Rectal smooth muscle tissue (tissue), 1 donor: ENCODE measurements at regions not wholly inside any gene's neighbourhood (a gene's known extent, or its start where the extent isn't known, plus 50 kb on each side); places are given as distances from the start of the nearest gene placed in this dataset.
"Not testable (repeated sequence)": the region's sequence is repeated elsewhere in the genome, so short reads cannot be mapped to it uniquely, and the experiment has no call there.

Experiments
- H3K27ac ChIP-seq: one replicate; pipeline ENCODE4 v1.7.0; 2013; ENCODE audit warnings: low read depth, low read length, inconsistent platforms
- H3K27me3 ChIP-seq: one replicate; pipeline ENCODE4 v1.7.0; 2013; ENCODE audit warnings: low read length; ENCODE audit not compliant: control insufficient read depth, insufficient read depth
- H3K36me3 ChIP-seq: one replicate; pipeline ENCODE4 v1.7.0; 2013; ENCODE audit warnings: low read length; ENCODE audit not compliant: control insufficient read depth, insufficient read depth
- H3K4me1 ChIP-seq: one replicate; pipeline ENCODE4 v1.7.0; 2013; ENCODE audit warnings: low read length; ENCODE audit not compliant: control insufficient read depth, insufficient read depth
- H3K4me3 ChIP-seq: one replicate; pipeline ENCODE4 v1.7.0; 2013; ENCODE audit warnings: low read length
- H3K9ac ChIP-seq: one replicate; pipeline ENCODE4 v1.7.0; 2013; ENCODE audit warnings: low read length

DNA sequence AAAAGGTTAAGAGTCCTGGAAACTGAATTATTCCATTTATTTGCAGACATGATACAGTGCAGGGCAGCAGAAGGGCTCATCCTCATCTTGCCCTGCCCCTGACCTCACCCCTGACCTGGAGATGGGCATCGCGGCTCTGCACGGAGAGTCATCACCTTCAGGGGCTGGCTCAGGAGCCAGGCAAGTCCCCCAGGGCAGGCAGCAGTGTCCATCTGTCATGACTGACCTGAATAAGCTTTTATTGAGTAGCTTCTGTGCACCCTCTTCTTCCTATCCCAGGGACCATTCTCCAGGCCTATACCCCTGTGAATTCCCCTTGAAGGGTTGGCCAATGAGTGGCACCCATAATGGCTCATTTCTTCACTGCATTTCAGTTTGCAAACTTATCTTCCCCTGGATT lies 484.2 kb downstream of the ZNF536 start:
- H3K27me3 ChIP-seq = no peaks in the 10 kb centered on the region
- H3K4me3 ChIP-seq = no peak overlapping the region
- no peak overlapping the region for H3K27ac ChIP-seq
- H3K36me3 ChIP-seq = no peaks in the 10 kb centered on the region
- no peaks in the 10 kb centered on the region for H3K4me1 ChIP-seq
- H3K9ac ChIP-seq = no peak overlapping the region

DNA sequence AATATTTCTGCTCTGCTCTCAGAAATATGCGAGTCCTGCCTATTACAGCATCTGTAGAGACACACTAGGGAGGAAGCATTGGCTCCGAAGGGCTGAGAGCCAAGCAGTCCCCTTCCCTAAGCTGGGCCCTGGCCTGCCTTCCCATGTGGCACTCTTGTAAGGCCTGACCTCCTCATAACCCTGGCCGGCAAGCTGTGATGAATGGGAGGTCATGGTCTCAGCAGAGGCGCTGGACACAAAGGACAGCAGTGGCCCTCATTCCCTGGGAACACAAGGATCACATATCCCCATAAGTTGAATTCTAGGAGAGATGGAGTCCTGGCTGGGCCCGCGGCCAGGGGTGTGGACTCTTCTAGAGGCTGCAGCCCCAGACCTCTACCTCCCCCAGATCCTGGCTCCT lies 483.3 kb downstream of the ZNF536 start:
- Histone ChIP-seq H3K27ac (no peak overlapping the region), H3K36me3 (no peaks in the 10 kb centered on the region), H3K4me1 (no peaks in the 10 kb centered on the region), H3K9ac (no peak overlapping the region), H3K27me3 (no peaks in the 10 kb centered on the region), H3K4me3 (no peak overlapping the region)

DNA sequence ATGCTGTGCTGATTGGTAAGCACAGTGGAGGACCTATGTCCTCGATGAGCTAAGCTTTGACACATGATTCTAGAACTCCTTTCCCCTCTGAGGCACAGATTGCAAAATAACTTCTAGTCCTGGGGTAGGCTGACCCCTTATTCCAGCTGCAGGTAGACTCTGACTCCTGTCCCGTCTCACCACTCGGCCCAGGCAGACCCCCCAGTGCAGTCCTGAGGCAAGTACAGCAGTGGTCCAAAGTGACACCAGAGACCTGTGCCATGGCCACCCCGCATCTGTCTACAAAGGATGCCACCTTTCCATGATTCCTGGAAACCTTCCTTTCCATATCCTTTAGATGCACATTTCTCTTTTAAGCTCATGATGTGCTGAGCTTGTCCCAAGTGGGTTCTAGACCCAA lies 482.5 kb downstream of the ZNF536 start:
- H3K27ac ChIP-seq = no peak overlapping the region
- H3K27me3 ChIP-seq = no peaks in the 10 kb centered on the region
- no peak overlapping the region for H3K4me3 ChIP-seq
- peaks cover 2% of the 10 kb centered on the region for H3K4me1 ChIP-seq
- H3K36me3 ChIP-seq = no peaks in the 10 kb centered on the region
- H3K9ac ChIP-seq = no peak overlapping the region

DNA sequence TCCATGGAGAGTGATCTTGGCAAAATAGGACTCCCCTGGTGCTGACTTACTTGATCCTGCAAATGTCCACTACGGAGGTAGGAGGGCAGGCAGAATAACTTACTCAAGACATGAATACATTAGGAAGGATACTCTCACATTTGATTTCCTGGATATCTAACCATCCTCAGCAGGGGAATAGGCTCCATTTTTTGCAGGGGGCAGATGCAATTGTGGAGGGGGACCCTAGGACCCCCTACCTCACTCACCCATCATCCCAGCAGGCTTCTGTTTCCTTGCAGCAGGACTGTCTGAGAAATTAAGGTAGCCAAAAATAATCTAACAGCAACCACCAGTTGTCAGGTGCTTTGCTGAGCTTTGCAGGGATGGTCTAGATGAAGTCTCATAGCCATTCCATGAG lies 482.0 kb downstream of the ZNF536 start:
- H3K4me1 ChIP-seq = peaks cover 4% of the 10 kb centered on the region
- no peak overlapping the region for H3K9ac ChIP-seq
- H3K27ac ChIP-seq = no peak overlapping the region
- H3K4me3 ChIP-seq = no peak overlapping the region
- H3K27me3 ChIP-seq = no peaks in the 10 kb centered on the region
- no peaks in the 10 kb centered on the region for H3K36me3 ChIP-seq

DNA sequence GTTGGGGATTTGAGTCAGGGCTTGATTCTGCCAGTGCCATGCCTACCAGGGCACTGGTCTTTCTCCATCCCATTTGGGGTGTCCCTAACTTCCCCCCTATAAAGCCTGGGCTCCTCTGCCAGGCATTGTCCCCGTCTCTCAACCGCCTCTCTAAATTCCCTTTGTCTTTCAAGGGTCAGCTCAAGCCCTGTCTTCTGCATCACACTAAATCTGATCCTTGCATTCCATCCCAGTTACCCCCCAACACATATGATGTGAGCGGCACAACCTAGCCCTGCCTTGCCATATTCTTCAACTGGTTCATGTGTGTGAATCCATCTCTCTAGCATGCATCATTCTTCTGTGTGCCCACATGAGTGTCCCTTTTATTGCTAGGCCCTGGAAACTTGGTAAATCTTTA lies 480.9 kb downstream of the ZNF536 start:
- H3K27me3 ChIP-seq = no peaks in the 10 kb centered on the region
- no peak overlapping the region for H3K4me3 ChIP-seq
- H3K4me1 ChIP-seq = peaks cover 14% of the 10 kb centered on the region
- H3K27ac ChIP-seq = no peak overlapping the region
- no peak overlapping the region for H3K9ac ChIP-seq
- no peaks in the 10 kb centered on the region for H3K36me3 ChIP-seq

DNA sequence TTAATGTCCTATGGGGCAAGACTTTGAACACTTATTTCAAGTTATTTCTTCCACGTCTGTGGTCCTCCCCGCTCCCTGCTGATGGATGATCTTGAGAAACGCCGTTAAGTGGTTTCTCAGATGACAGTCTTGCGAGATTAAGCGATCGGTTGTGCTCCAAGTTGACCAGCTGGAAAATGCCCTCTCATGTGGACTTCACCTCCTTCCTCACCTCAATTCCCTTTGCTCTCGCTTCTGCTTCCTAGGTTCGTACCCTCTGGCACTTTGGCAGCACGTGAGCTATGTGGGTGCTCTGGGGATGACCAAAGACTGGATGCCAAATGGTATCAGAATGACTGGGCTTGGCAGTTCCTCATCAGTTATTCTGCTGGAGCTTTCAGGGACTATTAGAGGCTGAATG lies 480.0 kb downstream of the ZNF536 start:
- no peak overlapping the region for H3K27ac ChIP-seq
- peaks cover 14% of the 10 kb centered on the region for H3K4me1 ChIP-seq
- H3K9ac ChIP-seq = no peak overlapping the region

DNA sequence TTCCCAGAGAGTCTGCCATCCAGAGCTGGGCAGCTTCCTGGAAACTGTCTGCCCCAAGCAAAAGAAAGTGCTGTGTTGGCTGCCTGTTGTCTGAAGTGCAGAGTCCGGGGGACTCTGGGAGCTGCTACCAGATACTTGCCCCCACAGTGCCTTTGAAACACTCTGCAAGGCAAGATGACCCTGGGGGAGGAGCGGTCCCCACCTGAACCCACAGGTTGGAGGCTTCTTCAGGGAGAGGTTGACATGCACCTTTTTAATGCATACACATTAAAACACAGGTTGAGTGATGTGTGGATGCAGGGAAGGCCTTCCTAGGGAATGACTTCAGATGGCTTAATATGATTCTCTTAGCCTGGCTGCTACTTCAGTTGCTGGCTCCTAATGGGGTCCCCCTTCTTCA lies 479.5 kb downstream of the ZNF536 start:
- Histone ChIP-seq H3K27ac (no peak overlapping the region), H3K36me3 (no peaks in the 10 kb centered on the region), H3K27me3 (no peaks in the 10 kb centered on the region), H3K4me3 (no peak overlapping the region), H3K4me1 (peaks cover 14% of the 10 kb centered on the region), H3K9ac (no peak overlapping the region)

More for the DNA sequence above, 480.0 kb downstream of the ZNF536 start:
- Histone ChIP-seq H3K4me3 (no peak overlapping the region), H3K36me3 (no peaks in the 10 kb centered on the region), H3K27me3 (no peaks in the 10 kb centered on the region)

DNA sequence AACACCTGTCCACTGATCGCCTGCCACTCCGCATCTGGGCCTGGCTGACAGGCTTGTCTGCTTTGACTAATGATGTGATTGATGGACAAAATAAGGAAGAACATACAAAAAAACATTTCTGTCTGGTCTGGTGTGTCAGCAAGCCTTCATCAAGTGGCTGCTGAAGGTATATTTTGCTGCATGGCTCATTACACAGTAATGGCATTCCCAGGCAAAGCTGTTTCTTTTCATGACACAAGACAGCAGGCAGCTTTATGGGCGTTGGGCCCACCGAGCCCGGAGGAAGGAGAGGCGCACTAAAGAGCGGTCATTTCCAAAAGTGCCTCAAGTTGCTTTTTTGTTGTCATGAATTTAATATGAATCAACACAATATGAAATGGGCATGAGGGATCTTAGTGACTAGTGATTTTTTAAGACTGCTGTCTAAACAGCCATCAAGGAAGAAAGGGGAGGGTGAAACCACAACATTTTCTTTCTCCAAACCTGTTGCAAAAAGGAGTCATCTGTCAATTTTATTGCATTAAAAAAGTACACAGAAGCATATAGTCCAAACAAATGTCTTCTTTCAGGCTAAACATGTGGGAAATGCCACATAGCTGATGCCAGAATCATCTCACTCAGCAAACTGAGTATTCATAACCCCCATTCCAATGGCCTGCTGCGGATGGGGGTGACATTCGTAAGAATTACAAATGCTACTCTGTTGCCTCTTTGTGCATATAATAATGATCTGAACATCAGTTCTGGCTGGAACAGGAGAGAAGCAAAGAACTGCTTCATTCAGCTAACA lies 476.6 kb downstream of the ZNF536 start:
- no peak overlapping the region for H3K27ac ChIP-seq
- no peak overlapping the region for H3K9ac ChIP-seq
- no peaks in the 10 kb centered on the region for H3K27me3 ChIP-seq
- peaks cover 14% of the 10 kb centered on the region for H3K4me1 ChIP-seq
- no peaks in the 10 kb centered on the region for H3K36me3 ChIP-seq
- H3K4me3 ChIP-seq = no peak overlapping the region

DNA sequence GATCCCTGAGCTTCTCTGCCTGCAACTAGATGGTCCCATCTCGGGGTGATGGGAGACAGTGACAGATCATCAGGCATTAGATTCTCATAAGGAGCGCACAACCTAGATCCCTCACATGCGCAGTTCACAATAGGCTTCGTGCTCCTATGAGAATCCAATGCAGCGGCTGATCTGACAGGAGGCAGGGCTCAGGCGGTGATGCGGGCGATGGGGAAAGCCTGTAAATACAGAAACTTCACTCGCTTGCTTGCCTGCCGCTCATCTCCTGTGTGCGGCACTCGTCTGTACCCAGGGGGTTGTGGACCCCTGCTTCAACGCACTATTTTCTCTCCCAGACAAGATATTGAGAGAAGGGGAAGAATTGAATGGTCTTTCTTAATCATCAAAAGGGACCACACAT lies 473.9 kb downstream of the ZNF536 start:
- no peaks in the 10 kb centered on the region for H3K27me3 ChIP-seq
- H3K4me1 ChIP-seq = peaks cover 14% of the 10 kb centered on the region
- H3K9ac ChIP-seq = no peak overlapping the region
- H3K36me3 ChIP-seq = no peaks in the 10 kb centered on the region
- H3K27ac ChIP-seq = no peak overlapping the region
- no peak overlapping the region for H3K4me3 ChIP-seq

DNA sequence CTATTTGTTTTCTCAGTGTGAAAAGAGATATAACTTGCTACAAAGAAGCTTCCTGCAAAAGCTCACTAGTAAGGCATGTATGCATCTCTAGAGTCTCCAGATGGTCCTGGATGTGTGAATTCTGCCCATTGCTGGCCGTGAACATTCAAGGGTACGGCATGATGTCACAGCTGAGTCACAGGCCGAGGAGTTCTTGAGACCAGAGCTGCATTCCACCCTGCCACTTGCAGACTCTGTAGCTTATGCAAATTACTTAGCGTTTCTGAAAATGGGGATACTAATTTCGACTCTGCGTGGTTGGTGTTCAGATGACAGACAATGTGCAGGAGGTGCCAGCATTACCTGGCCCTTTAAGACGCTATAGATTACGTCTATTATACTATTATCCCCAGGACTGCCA lies 470.7 kb downstream of the ZNF536 start:
- Histone ChIP-seq H3K9ac (no peak overlapping the region), H3K36me3 (no peaks in the 10 kb centered on the region), H3K27me3 (no peaks in the 10 kb centered on the region), H3K27ac (no peak overlapping the region), H3K4me3 (no peak overlapping the region), H3K4me1 (no peaks in the 10 kb centered on the region)

DNA sequence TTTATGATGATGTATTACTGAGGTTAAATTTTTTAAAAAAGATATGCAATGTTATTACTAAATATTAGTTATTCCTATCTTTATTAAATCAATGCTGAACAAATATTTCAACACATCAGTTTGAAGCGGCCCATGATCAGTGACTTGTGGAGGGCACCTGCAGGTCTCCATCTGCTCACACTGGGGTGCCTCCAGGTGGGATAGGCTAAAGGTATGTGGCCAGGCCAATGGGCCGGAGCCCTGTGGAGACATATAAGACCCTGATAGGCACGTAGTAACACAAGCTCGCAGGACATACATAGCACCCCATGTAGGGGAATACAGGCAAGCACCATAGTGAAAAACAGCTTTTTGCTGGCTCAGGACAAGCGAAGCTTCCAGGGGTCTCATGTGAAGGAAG lies 469.8 kb downstream of the ZNF536 start:
- H3K9ac ChIP-seq = no peak overlapping the region
- H3K4me3 ChIP-seq = no peak overlapping the region
- no peaks in the 10 kb centered on the region for H3K36me3 ChIP-seq
- no peaks in the 10 kb centered on the region for H3K27me3 ChIP-seq
- no peak overlapping the region for H3K27ac ChIP-seq
- H3K4me1 ChIP-seq = no peaks in the 10 kb centered on the region

DNA sequence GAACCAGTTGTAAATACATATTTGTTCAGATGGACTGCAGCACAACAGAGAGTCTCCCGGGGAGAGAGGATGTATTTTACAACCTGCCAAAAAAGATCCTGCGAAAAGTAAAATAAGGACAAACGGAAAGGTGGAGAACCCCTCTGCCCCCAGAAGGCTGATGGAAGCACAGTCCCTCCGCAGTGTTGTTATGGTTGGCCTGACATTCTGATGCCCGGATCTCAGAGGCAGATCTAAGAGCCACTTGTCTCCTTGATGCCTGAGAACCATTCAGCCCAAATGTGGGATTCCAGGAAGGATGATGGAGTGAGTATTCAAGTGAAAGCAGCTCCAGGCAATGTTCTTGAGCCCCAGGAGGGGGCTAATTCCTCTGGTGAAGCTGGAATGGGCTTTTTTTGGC lies 458.7 kb downstream of the ZNF536 start:
- no peaks in the 10 kb centered on the region for H3K36me3 ChIP-seq
- H3K27ac ChIP-seq = no peak overlapping the region
- no peaks in the 10 kb centered on the region for H3K27me3 ChIP-seq
- H3K4me3 ChIP-seq = no peak overlapping the region
- no peak overlapping the region for H3K9ac ChIP-seq
- no peaks in the 10 kb centered on the region for H3K4me1 ChIP-seq

DNA sequence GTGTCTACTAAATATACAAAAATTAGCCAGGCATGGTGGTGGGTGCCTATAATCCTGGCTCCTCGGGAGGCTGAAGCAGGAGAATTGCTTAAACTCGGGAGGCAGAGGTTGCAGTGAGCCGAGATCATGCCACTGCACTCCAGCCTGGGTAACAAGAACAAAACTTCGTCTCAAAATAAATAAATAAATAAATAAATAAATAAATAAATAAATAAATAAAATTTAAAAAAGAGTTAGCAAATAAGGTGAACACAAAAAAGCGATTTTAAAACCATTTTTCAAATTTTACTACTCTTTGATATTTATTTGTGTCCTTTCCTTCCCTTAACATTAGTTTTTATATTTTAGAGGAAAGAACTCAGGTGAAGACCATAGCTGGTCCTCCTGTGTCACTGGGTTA lies 453.3 kb downstream of the ZNF536 start:
- not testable (repeated sequence) for H3K27me3 ChIP-seq, H3K4me1 ChIP-seq, H3K36me3 ChIP-seq, H3K9ac ChIP-seq, H3K4me3 ChIP-seq, H3K27ac ChIP-seq
